ENCODE measurements at regions not wholly inside any gene's neighbourhood (a gene's known extent, or its start where the extent isn't known, plus 50 kb on each side); places are given as distances from the start of the nearest gene placed in this dataset.

GRCh38 chr3:29164825-29165224 lies 116.0 kb upstream of the RBMS3 start:
- TF ChIP-seq, protein P1, sequence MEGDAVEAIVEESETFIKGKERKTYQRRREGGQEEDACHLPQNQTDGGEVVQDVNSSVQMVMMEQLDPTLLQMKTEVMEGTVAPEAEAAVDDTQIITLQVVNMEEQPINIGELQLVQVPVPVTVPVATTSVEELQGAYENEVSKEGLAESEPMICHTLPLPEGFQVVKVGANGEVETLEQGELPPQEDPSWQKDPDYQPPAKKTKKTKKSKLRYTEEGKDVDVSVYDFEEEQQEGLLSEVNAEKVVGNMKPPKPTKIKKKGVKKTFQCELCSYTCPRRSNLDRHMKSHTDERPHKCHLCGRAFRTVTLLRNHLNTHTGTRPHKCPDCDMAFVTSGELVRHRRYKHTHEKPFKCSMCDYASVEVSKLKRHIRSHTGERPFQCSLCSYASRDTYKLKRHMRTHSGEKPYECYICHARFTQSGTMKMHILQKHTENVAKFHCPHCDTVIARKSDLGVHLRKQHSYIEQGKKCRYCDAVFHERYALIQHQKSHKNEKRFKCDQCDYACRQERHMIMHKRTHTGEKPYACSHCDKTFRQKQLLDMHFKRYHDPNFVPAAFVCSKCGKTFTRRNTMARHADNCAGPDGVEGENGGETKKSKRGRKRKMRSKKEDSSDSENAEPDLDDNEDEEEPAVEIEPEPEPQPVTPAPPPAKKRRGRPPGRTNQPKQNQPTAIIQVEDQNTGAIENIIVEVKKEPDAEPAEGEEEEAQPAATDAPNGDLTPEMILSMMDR (IDR thresholded peaks at IDR 0.05) = no peak
- no peak for TF ChIP-seq POLR2A (IDR thresholded peaks at IDR 0.05)

Data from lower leg skin (tissue), 3 donors.